NCI-H69 (cell line): ENCODE measurements at regions not wholly inside any gene's neighbourhood (a gene's known extent, or its start where the extent isn't known, plus 50 kb on each side); places are given as distances from the start of the nearest gene placed in this dataset.

Source experiments
- DNase-seq: peaks from one replicate; lab custom pipeline; 2025; lab: John Stamatoyannopoulos, UW

DNA sequence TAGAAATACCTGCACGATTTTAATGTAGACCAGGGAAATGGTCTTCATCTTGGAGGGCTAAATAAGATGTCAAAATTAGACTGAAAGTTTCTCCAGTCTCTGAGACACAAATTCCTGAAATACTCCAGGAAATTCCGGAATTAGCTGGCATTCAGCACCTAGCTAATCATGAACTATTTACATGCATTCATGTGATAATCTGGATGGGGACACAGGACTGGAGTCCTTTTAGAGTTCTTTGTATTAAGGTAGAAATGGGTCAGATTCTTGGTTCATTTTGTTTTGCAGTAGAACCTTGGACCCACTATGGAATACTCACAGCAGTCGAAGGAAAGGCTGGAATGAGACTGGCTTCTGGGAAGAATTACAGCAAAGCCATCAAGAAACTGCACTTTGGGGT is 65.3 kb upstream of the MDFIC start:
- peak; percentile 28 for DNase-seq

DNA sequence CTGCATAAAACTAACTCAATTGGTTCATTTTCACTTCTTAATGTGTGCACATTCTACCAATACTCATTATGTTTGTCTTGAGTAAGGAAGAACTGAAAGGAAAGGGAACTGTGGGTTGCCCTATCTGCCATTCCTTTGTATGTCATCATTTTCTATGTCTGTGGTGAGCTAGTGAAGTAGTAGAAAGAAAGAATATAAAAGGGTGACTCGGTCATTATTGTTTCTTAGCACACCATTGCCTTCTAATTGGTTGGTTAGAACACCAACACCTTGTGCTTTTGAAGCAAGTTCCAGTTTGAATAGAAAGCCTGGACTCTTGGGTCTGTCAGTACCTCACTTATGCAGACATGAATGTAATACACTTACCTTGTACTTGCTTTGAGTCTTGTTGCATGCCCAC is 64.3 kb upstream of the MDFIC start:
- no peak for DNase-seq

DNA sequence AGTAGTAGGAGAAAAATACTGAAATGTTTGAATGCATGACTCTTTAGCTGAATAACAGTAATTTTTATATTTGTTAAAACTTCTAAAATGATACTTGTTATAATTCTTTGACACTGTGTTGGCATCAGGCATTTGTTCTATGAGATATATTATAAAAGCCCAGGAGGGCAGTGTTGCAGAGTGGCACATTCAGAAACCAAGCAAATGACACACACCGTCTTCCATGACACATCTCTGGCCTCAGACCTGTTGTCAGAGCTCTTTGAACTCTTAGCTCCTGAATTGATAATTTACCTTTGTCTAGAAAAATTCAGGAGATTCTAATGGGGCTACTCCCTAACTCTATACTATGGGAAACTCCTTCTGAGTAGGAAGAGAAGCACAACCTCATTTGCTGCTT is 62.4 kb upstream of the MDFIC start:
- DNase-seq = no peak

DNA sequence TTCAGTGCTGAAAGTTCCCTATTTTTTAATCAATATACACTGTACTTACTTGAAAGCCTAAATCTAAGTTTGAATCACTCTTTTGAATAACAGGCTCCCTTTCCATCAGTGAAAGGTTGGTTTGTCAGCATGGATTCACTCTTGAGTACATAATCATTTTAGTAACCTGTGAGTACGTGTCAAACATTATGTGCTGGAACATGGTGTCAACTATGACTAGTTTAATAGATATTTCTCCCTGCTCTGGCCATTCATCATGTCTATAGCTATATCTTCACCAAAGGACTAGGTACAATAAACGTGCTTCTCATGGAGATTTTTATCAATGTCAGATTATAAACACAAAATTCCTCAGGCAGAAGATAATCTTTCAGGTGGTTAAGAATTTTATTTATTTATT is 61.7 kb upstream of the MDFIC start:
- DNase-seq = no peak

DNA sequence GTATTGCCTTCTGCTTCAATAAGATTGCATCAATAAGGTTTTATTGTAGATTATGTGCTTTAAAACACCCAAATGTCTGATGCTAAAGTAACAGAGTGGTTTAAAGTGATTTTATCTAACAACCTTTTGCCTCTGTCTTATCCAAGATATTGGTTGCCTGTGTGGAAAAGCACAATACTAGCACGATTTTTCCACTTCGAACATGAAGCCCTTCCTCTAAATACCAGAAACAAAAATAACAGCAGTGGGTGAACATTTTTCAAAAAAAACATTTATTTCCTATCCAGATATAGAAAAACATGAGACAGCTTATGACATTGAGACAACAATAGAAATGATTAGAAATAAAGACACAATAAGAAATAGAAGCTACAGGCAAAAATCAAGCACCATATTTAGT is 59.5 kb upstream of the MDFIC start:
- DNase-seq = no peak

DNA sequence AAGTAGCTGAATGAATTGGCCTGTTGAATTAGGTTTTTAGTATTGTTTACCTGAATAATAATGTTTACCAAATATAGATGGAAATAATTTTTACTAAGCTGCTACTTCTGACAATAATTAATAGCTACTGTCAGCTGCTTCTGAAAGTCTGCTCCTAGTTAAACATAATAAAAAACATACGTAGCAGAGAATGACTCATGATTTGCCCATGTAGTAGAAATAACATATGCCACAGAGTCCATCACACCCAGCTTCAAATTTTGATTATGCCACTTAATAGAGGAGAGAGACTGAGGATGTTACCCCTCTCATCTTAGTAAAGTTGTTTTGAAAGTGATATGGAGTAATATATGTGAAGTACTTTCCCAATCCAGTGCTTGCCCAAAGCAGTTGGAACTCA is 57.6 kb upstream of the MDFIC start:
- DNase-seq = peak; percentile 28

DNA sequence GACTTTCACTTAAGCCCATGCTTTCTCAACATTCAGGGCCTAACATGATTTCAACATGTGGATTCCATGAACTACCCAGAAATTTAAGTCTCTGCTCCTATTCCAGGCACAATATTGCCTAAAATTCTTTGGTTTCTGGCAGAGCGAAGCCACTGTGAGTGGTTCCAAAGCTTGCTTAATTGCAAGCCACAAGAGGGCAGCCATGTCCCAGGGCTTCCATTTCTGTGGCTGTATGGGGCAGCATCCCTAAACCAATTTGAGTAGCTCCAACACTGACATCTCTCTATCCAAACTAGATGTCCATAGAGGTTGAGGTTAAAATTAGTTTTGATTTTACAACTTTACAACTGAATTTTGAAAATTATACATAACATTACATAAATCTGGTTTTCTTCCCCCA is 56.3 kb upstream of the MDFIC start:
- DNase-seq = peak; percentile 80
